HFFc6 (cell line): ENCODE measurements at regions not wholly inside any gene's neighbourhood (a gene's known extent, or its start where the extent isn't known, plus 50 kb on each side); places are given as distances from the start of the nearest gene placed in this dataset.

Source experiments
- DNase-seq: peaks from one replicate; pipeline ENCODE4 v3.0.0-alpha.2; 2018
- H3K27ac Mint-ChIP-seq: 2 replicates; pipeline ENCODE4 v1.8.0; 2020; ENCODE audit warnings: mild to moderate bottlenecking, mixed read lengths
- H3K27me3 Mint-ChIP-seq: 2 replicates; pipeline ENCODE4 v1.8.0; 2021; ENCODE audit warnings: mild to moderate bottlenecking, moderate library complexity, mixed read lengths; ENCODE audit not compliant: insufficient read depth
- H3K36me3 Mint-ChIP-seq: 2 replicates; pipeline ENCODE4 v1.8.0; 2021; ENCODE audit warnings: low read depth, mixed read lengths
- H3K4me1 Mint-ChIP-seq: 2 replicates; pipeline ENCODE4 v1.8.0; 2020; ENCODE audit warnings: low read depth, mixed read lengths
- H3K4me3 Mint-ChIP-seq: 2 replicates; pipeline ENCODE4 v1.8.0; 2020; ENCODE audit warnings: mild to moderate bottlenecking, moderate library complexity, mixed read lengths
- H3K9me3 Mint-ChIP-seq: 2 replicates; pipeline ENCODE4 v1.8.0; 2020; ENCODE audit warnings: mild to moderate bottlenecking, mixed read lengths
- CTCF ChIP-seq: fragments of 200-600 bp; sonication (generic); IDR thresholded peaks from 2 replicates; pipeline ENCODE4 v1.5.0; 2021; ENCODE audit warnings: antibody characterized with exemption, mild to moderate bottlenecking

GRCh38 chr14:82587226-82587625, 1053.6 kb upstream of the SEL1L start:
- H3K4me3 Mint-ChIP-seq: no peak overlapping the region
- no peaks in the 10 kb centered on the region for H3K36me3 Mint-ChIP-seq

GRCh38 chr14:82595466-82595865, 1061.8 kb upstream of the SEL1L start:
- Mint-ChIP-seq H3K4me3 (no peak overlapping the region), H3K36me3 (no peaks in the 10 kb centered on the region), H3K9me3 (peaks cover 29% of the 10 kb centered on the region), H3K27me3 (no peaks in the 10 kb centered on the region), H3K27ac (no peak overlapping the region), H3K4me1 (no peaks in the 10 kb centered on the region)
- no peak for TF ChIP-seq CTCF
- DNase-seq: no peak

More at GRCh38 chr14:82587226-82587625, 1053.6 kb upstream of the SEL1L start:
- Mint-ChIP-seq H3K9me3 (peaks cover 45% of the 10 kb centered on the region), H3K4me1 (no peaks in the 10 kb centered on the region), H3K27ac (no peak overlapping the region), H3K27me3 (no peaks in the 10 kb centered on the region)
- DNase-seq: no peak
- TF ChIP-seq CTCF: no peak

- Mint-ChIP-seq H3K27ac (no peak overlapping the region), H3K4me3 (no peak overlapping the region), H3K27me3 (no peaks in the 10 kb centered on the region), H3K9me3 (peaks cover 13% of the 10 kb centered on the region), H3K4me1 (no peaks in the 10 kb centered on the region), H3K36me3 (no peaks in the 10 kb centered on the region)
- no peak for TF ChIP-seq CTCF
- DNase-seq: no peak
These were observed 1069.1 kb upstream of the SEL1L start for GRCh38 chr14:82602794-82603193.

GRCh38 chr14:82604819-82605218, 1071.2 kb upstream of the SEL1L start:
- H3K27me3 Mint-ChIP-seq: no peaks in the 10 kb centered on the region
- no peaks in the 10 kb centered on the region for H3K4me1 Mint-ChIP-seq
- DNase-seq: no peak
- peaks cover 14% of the 10 kb centered on the region for H3K9me3 Mint-ChIP-seq
- H3K4me3 Mint-ChIP-seq: no peak overlapping the region
- no peak for TF ChIP-seq CTCF
- H3K27ac Mint-ChIP-seq: no peak overlapping the region
- no peaks in the 10 kb centered on the region for H3K36me3 Mint-ChIP-seq

GRCh38 chr14:82621881-82622450, 1088.3 kb upstream of the SEL1L start:
- H3K4me1 Mint-ChIP-seq: no peaks in the 10 kb centered on the region
- peaks cover 40% of the 10 kb centered on the region for H3K9me3 Mint-ChIP-seq
- peaks cover 3% of the 10 kb centered on the region; the same call in 1 of the 2 replicates for H3K27me3 Mint-ChIP-seq

More at GRCh38 chr14:82621881-82622450, 1088.3 kb upstream of the SEL1L start:
- no peak for DNase-seq
- H3K27ac Mint-ChIP-seq: no peak overlapping the region
- no peak overlapping the region for H3K4me3 Mint-ChIP-seq
- TF ChIP-seq CTCF: no peak
- no peaks in the 10 kb centered on the region for H3K36me3 Mint-ChIP-seq
